ENCODE measurements at regions not wholly inside any gene's neighbourhood (a gene's known extent, or its start where the extent isn't known, plus 50 kb on each side); places are given as distances from the start of the nearest gene placed in this dataset.
"Not testable (repeated sequence)": the region's sequence is repeated elsewhere in the genome, so short reads cannot be mapped to it uniquely, and the experiment has no call there.

DNA sequence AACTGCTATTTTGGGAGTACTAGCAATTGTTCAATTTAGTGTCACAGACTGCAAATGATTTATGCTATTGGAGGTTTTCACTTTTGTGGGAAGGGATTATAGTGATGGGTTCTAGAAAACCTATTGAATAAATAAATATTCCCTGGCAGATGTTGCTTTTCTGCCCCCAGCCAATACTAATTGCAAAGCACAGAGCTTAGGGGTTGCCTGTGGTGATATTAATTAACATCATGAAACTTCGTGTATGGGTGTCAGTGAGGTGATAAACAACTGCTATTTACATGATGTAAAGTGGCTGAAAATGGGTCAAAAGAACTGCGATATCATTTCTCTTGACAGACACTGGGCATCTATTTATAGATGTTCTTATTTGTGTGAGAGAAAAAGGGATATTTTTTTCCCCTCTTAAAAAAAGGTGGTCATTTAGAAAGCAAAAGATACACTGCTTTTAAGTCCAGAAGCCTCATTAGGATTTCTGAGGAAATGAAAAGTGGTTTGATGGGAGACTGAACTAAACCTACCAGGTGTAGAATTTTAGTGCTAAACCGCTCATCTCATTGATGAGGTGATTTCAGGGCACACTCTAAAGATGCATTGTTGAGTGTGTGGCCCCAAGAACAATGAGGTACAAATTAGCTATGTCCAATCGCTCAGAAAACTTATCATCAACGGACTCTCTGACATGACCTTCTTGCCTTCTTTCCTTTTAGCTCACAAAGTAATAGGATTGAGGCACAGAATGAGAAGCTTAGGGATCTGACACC is 116.7 kb upstream of the CHST9 start:
- no peaks in the 10 kb centered on the region for H3K36me3 ChIP-seq
- TF ChIP-seq POLR2A (IDR thresholded peaks at IDR 0.05) = no peak
- TF ChIP-seq, protein P1, sequence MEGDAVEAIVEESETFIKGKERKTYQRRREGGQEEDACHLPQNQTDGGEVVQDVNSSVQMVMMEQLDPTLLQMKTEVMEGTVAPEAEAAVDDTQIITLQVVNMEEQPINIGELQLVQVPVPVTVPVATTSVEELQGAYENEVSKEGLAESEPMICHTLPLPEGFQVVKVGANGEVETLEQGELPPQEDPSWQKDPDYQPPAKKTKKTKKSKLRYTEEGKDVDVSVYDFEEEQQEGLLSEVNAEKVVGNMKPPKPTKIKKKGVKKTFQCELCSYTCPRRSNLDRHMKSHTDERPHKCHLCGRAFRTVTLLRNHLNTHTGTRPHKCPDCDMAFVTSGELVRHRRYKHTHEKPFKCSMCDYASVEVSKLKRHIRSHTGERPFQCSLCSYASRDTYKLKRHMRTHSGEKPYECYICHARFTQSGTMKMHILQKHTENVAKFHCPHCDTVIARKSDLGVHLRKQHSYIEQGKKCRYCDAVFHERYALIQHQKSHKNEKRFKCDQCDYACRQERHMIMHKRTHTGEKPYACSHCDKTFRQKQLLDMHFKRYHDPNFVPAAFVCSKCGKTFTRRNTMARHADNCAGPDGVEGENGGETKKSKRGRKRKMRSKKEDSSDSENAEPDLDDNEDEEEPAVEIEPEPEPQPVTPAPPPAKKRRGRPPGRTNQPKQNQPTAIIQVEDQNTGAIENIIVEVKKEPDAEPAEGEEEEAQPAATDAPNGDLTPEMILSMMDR (IDR thresholded peaks at IDR 0.05 in 8 of 11, conservative IDR thresholded peaks at IDR 0.05 in 3 of 11) = no peak
- no peak for TF ChIP-seq POLR2AphosphoS5 (IDR thresholded peaks at IDR 0.05)
- H3K27ac ChIP-seq = no peak overlapping the region
- no peak overlapping the region for H3K4me3 ChIP-seq
- no peaks in the 10 kb centered on the region for H3K27me3 ChIP-seq (replicated peaks in 1 of 7)
- peaks cover 0 to 6% (median 0%) of the 10 kb centered on the region in 8 donors for H3K9me3 ChIP-seq
- intact Hi-C loops (cut with DNase I; ENCODE audit: low total_unique reads) = no loop called here
- no peak for DNase-seq
- WGBS, 5 donors = 51 to 61% (median 57%) methylated on average over 5 of the region's 5 CpGs
- no peaks in the 10 kb centered on the region for H3K4me1 ChIP-seq

DNA sequence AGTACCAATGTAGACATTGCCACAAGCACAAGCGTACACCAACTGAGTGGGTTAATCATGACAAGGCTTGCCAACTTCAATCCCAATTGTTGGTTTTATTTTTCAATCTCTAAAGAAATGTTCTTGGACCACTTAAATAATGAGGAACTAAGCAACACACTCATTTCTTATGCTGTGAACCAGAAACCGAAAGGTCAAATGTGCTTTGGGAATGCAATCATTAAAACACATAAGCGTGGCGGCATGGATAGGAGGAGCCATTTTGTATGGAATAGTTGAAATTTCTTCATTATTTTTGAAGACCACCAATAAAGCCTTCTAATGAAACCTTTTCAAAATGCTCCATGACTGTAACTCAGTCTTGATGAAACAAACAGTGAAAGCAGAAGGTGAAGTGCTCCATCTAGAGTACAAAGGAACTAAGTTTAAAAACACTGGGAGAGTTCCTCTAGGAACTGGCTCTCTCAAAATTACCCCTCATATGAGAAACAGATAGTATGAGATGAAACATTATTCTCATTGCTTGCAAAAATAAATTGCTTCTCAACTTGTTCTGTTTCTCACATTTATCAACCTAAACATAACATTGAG is 113.2 kb upstream of the CHST9 start:
- no peak overlapping the region for H3K4me3 ChIP-seq
- H3K27me3 ChIP-seq (replicated peaks in 1 of 7) = no peaks in the 10 kb centered on the region
- H3K4me1 ChIP-seq = no peaks in the 10 kb centered on the region
- no peak for DNase-seq
- H3K27ac ChIP-seq = no peak overlapping the region
- WGBS, 5 donors = 76 to 83% (median 82%) methylated on average over 4 of the region's 4 CpGs
- intact Hi-C loops (cut with DNase I; ENCODE audit: low total_unique reads) = no loop called here
- H3K9me3 ChIP-seq = peaks cover 0 to 5% (median 0%) of the 10 kb centered on the region in 8 donors
- H3K36me3 ChIP-seq = no peaks in the 10 kb centered on the region
- TF ChIP-seq, protein P1 (IDR thresholded peaks at IDR 0.05 in 8 of 11, conservative IDR thresholded peaks at IDR 0.05 in 3 of 11) = no peak
- no peak for TF ChIP-seq POLR2AphosphoS5 (IDR thresholded peaks at IDR 0.05)
- no peak for TF ChIP-seq POLR2A (IDR thresholded peaks at IDR 0.05)

DNA sequence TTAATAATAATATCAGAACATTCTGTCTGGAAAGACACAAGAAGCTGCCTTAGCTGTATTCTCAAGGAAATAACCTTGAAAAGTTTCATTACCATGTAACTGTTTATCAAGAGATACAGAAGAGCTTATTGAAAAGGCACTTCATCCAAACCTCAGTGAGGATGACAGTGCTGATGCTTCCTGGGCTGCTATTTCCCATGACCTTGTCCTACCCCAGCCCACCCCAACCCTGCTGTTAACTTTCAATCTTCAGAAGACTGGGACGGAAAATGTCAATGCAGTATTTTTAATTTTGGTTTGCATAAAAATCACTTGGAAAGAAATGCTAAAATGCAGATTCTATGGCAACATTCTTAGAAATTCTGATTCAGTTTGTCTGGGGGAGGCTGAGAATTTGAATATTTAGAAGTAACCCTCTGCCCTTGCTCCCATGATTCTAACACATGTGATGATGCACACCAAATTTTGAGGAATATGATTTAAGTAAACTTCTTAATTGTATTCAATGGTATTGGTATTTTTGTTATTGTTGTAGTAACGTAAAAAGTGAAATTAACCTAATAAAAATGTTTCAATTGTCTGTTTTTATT is 101.0 kb upstream of the CHST9 start:
- DNase-seq; H3K27me3 ChIP-seq (replicated peaks in 1 of 7); H3K27ac ChIP-seq; H3K9me3 ChIP-seq; intact Hi-C loops (cut with DNase I; ENCODE audit: low total_unique reads); H3K4me3 ChIP-seq; H3K36me3 ChIP-seq; H3K4me1 ChIP-seq: not testable (repeated sequence)
- 59 to 88% (median 68%) methylated on average over 2 of the region's 2 CpGs for WGBS, 5 donors

DNA sequence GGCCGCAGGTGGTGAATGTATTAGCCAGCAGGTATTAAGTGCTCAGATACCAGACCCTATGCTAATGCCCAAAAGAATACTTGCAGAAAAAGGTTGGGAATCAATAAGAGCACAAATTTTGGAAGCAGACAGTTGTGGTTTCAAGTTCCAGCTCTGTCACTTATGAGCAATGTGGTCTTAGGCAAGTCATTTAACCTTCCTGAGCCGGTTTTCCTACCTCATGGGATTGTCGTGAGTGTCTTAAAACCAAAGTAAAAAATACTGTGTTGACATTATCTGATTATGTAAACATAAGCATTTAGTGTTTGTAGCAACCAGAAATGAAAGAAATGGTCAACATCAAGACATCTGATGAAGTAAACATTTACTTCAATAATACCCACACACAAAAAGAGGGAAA is 93.0 kb upstream of the CHST9 start:
- Histone ChIP-seq H3K4me3 (no peak overlapping the region), H3K4me1 (no peaks in the 10 kb centered on the region), H3K9me3 (peaks cover 0 to 10% (median 0%) of the 10 kb centered on the region in 8 donors), H3K27me3 (replicated peaks in 1 of 7) (no peaks in the 10 kb centered on the region), H3K27ac (no peak overlapping the region), H3K36me3 (no peaks in the 10 kb centered on the region)
- WGBS, 5 donors = 71 to 89% (median 80%) methylated on average over 3 of the region's 3 CpGs
- no peak for DNase-seq
- TF ChIP-seq POLR2AphosphoS5 (IDR thresholded peaks at IDR 0.05) (no peak), POLR2A (IDR thresholded peaks at IDR 0.05) (no peak)
- TF ChIP-seq, protein P1 (IDR thresholded peaks at IDR 0.05 in 8 of 11, conservative IDR thresholded peaks at IDR 0.05 in 3 of 11) = no peak
- intact Hi-C loops (cut with DNase I; ENCODE audit: low total_unique reads) = no loop called here

Measured in spleen (tissue), 11 donors.